IMR-90 (cell line): ENCODE measurements at regions not wholly inside any gene's neighbourhood (a gene's known extent, or its start where the extent isn't known, plus 50 kb on each side); places are given as distances from the start of the nearest gene placed in this dataset.
"Not testable (repeated sequence)": the region's sequence is repeated elsewhere in the genome, so short reads cannot be mapped to it uniquely, and the experiment has no call there.

ENCODE experiments used
- BHLHE40 ChIP-seq: fragments of 150-350 bp; IDR thresholded peaks from 2 replicates; pipeline ENCODE4 v1.6.1; 2016; ENCODE audit warnings: mild to moderate bottlenecking, low read depth, low read length
- CTCF ChIP-seq: conservative IDR thresholded peaks from 2 replicates; pipeline ENCODE4 v1.5.1; 2012; ENCODE audit warnings: mild to moderate bottlenecking, low read depth, low read length, improper control_type of control experiment
- FOS ChIP-seq: fragments of 150-350 bp; IDR thresholded peaks from 2 replicates; pipeline ENCODE4 v1.6.1; 2016; ENCODE audit warnings: low read depth, low read length
- MAFK ChIP-seq: IDR thresholded peaks from 2 replicates; pipeline ENCODE4 v1.6.1; 2012; ENCODE audit warnings: low read depth, low read length, improper control_type of control experiment
- MAZ ChIP-seq: IDR thresholded peaks from 2 replicates; pipeline ENCODE4 v1.6.1; 2012; ENCODE audit warnings: low read depth, mild to moderate bottlenecking, low read length, improper control_type of control experiment, moderate library complexity, borderline replicate concordance
- POLR2A ChIP-seq: IDR thresholded peaks from 2 replicates; pipeline ENCODE4 v1.6.1; 2012; ENCODE audit warnings: mild to moderate bottlenecking, low read depth, low read length
- RCOR1 ChIP-seq: IDR thresholded peaks from 2 replicates; pipeline ENCODE4 v1.6.1; 2012; ENCODE audit warnings: mild to moderate bottlenecking, low read length, improper control_type of control experiment; ENCODE audit not compliant: insufficient replicate concordance
- RFX5 ChIP-seq: IDR thresholded peaks from 2 replicates; pipeline ENCODE4 v1.8.0; 2012; ENCODE audit warnings: low read depth, mild to moderate bottlenecking, low read length, moderate library complexity
- SMC3 ChIP-seq: fragments of 150-350 bp; IDR thresholded peaks from 2 replicates; pipeline ENCODE4 v1.6.1; 2016; ENCODE audit warnings: low read depth, mild to moderate bottlenecking, antibody characterized with exemption, low read length, moderate library complexity
- USF2 ChIP-seq: fragments of 150-350 bp; IDR thresholded peaks from 2 replicates; pipeline ENCODE4 v1.6.1; 2017; ENCODE audit warnings: mild to moderate bottlenecking, antibody characterized with exemption, low read length, low read depth
- TF ChIP-seq, protein P1 (sequence below): fragments of 150-350 bp; IDR thresholded peaks from 2 replicates; pipeline ENCODE4 v1.6.1; 2016; ENCODE audit warnings: low read depth, mild to moderate bottlenecking, low read length, moderate library complexity, borderline replicate concordance

DNA sequence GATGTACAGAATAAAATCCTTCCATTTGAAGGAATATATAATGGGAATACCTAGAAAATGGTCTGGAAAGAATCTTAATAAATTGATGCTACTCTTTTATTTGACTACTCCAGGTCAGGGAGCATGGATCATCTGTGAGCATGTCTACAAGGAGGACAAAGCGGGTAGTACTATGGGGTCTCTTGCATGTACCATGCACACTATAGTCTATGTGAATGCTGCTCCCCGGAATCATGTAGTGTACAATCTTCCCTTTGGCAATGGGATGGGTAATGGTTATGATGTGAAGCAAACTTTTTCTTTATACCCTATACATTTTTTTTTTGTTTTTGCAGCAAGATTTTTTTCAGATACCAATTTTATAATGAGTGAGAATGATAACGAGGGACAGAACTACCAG lies 139.1 kb downstream of the SYT15 start:
- TF ChIP-seq POLR2A, RFX5, CTCF, SMC3, MAZ, USF2, BHLHE40, FOS, RCOR1, MAFK: not testable (repeated sequence)
- TF ChIP-seq, protein P1, sequence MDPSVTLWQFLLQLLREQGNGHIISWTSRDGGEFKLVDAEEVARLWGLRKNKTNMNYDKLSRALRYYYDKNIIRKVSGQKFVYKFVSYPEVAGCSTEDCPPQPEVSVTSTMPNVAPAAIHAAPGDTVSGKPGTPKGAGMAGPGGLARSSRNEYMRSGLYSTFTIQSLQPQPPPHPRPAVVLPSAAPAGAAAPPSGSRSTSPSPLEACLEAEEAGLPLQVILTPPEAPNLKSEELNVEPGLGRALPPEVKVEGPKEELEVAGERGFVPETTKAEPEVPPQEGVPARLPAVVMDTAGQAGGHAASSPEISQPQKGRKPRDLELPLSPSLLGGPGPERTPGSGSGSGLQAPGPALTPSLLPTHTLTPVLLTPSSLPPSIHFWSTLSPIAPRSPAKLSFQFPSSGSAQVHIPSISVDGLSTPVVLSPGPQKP: not testable (repeated sequence)
